ENCODE measurements at regions not wholly inside any gene's neighbourhood (a gene's known extent, or its start where the extent isn't known, plus 50 kb on each side); places are given as distances from the start of the nearest gene placed in this dataset.

- DNase-seq (ENCODE audit: low read depth) = no peak
- H3K4me3 ChIP-seq (ENCODE audit: low read depth, low read length) = no peak overlapping the region
- TF ChIP-seq, protein P1, sequence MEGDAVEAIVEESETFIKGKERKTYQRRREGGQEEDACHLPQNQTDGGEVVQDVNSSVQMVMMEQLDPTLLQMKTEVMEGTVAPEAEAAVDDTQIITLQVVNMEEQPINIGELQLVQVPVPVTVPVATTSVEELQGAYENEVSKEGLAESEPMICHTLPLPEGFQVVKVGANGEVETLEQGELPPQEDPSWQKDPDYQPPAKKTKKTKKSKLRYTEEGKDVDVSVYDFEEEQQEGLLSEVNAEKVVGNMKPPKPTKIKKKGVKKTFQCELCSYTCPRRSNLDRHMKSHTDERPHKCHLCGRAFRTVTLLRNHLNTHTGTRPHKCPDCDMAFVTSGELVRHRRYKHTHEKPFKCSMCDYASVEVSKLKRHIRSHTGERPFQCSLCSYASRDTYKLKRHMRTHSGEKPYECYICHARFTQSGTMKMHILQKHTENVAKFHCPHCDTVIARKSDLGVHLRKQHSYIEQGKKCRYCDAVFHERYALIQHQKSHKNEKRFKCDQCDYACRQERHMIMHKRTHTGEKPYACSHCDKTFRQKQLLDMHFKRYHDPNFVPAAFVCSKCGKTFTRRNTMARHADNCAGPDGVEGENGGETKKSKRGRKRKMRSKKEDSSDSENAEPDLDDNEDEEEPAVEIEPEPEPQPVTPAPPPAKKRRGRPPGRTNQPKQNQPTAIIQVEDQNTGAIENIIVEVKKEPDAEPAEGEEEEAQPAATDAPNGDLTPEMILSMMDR (IDR thresholded peaks at IDR 0.05; ENCODE audit: low read depth, low read length, missing control alignments) = no peak
These were observed 395.6 kb upstream of the TLE4 start for GRCh38 chr9:79176014-79176697.

DNA sequence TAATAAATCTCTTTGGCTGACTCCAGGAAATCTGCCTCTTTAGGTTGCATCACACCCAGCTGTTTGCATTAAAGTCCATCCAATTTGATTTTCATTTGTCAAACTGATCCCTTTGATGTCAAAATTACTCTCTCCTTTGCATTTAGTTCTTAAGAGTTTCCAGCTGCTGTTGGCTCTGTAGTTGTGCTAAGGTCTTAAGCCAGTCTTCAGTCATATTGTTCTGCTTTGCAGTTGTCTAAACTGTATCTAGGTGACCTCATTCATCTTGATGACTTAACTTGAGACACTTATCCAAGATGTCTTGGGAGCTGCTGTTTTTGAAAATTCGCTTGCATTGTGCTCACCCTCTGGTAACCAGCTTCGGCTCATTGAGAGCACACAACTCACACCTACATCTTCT, 386.9 kb upstream of the TLE4 start:
- H3K4me3 ChIP-seq (ENCODE audit: low read depth, low read length) = no peak overlapping the region
- TF ChIP-seq, protein P1 (IDR thresholded peaks at IDR 0.05; ENCODE audit: low read depth, low read length, missing control alignments) = no peak
- no peak for DNase-seq (ENCODE audit: low read depth)

DNA sequence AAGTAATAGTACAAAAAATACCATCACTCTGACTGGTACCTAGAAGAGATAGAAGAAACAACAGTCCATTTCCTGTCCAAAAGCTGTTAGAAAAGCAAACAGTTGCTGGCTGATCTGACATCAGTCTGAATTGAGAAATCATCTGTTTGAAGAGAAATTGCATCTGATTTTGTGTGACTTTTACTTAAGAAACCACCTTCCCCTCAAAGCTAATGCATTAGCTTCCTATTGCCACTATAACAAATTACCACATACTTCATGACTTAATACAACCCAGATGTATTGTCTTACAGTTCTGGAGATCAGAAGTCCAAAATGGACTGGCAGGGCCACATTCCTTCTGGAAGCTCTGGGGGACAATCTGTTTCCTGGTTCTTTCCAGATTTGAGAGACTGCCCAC, 385.9 kb upstream of the TLE4 start:
- TF ChIP-seq, protein P1 (IDR thresholded peaks at IDR 0.05; ENCODE audit: low read depth, low read length, missing control alignments) = no peak
- no peak overlapping the region for H3K4me3 ChIP-seq (ENCODE audit: low read depth, low read length)
- no peak for DNase-seq (ENCODE audit: low read depth)

DNA sequence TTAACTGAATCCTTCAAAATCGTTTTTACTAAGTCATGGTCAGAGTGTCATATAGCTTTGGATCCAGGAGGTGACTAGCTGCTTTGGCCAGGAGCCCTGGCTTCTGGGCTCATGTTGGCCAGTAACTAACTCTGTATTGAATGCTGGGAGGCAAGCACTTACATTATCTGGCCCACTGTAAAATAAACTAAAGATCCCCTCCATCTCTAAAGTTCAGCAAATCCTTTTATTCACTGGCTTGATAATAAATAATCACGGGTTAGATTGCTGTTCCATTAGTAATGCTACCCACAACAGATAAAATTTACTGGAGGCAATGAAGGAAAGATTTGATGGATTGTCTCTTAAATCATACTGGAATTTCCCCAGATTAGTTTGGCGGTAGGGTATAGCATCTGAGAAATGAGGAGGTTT, 382.2 kb upstream of the TLE4 start:
- no peak overlapping the region for H3K4me3 ChIP-seq (ENCODE audit: low read depth, low read length)
- no peak for DNase-seq (ENCODE audit: low read depth)
- TF ChIP-seq, protein P1 (IDR thresholded peaks at IDR 0.05; ENCODE audit: low read depth, low read length, missing control alignments) = no peak

DNA sequence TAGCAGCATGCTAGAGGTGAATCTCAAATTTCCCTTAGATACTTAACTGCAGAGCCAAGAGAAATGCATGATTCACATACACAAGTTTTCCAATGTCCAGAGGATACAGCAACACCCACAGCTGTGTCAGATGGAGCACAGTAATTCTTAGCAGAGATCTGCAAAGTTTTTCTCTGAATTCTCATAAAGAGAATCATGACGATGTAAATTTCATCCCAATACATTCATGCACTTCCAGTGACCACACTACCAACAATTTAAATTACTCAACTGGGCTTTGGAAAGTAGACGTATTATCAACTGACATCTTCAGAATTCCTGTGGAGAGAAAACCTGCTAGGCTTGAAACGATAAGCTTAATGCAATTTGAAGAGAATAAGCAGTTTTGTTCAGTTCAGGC, 378.8 kb upstream of the TLE4 start:
- H3K4me3 ChIP-seq (ENCODE audit: low read depth, low read length) = no peak overlapping the region

GRCh38 chr9:79193501-79194223, 378.1 kb upstream of the TLE4 start:
- TF ChIP-seq, protein P1 (IDR thresholded peaks at IDR 0.05; ENCODE audit: low read depth, low read length, missing control alignments) = no peak
- H3K4me3 ChIP-seq (ENCODE audit: low read depth, low read length) = no peak overlapping the region
- DNase-seq (ENCODE audit: low read depth) = no peak

More for the DNA sequence above, 378.8 kb upstream of the TLE4 start:
- no peak for DNase-seq (ENCODE audit: low read depth)
- TF ChIP-seq, protein P1 (IDR thresholded peaks at IDR 0.05; ENCODE audit: low read depth, low read length, missing control alignments) = no peak
